Natural killer cell (primary cell): ENCODE measurements at regions not wholly inside any gene's neighbourhood (a gene's known extent, or its start where the extent isn't known, plus 50 kb on each side); places are given as distances from the start of the nearest gene placed in this dataset.

ENCODE experiments used
- ATAC-seq, 3 donors: fragments of 150-1000 bp in 2 of 3; fragments of 200-7000 bp in 1 of 3; cut with Tn5 transposase; 1 replicate in 1 of 3; 2 replicates in 2 of 3; pipeline ENCODE4 v1.10.0; 2021; ENCODE audit warnings: mild to moderate bottlenecking in 2 of 3, moderate library complexity in 2 of 3
- DNase-seq, 2 donors: peaks; one replicate each; pipeline versions ENCODE4 v3.0.0 to v3.0.0-alpha.2; 2013 to 2021; ENCODE audit warnings: mixed read lengths in 1 of 2
- H3K27ac ChIP-seq: one replicate; pipeline ENCODE4 v1.5.1; 2013; ENCODE audit warnings: mild to moderate bottlenecking, low read length
- H3K27me3 ChIP-seq: one replicate; pipeline ENCODE4 v1.6.1; 2013; ENCODE audit warnings: low read length; ENCODE audit not compliant: control insufficient read depth, insufficient read depth
- H3K36me3 ChIP-seq: one replicate; pipeline ENCODE4 v1.6.1; 2013; ENCODE audit warnings: low read length; ENCODE audit not compliant: control insufficient read depth, insufficient read depth
- H3K4me1 ChIP-seq: one replicate; pipeline ENCODE4 v1.6.1; 2013; ENCODE audit warnings: low read length; ENCODE audit not compliant: control insufficient read depth, insufficient read depth
- H3K4me3 ChIP-seq: one replicate; pipeline ENCODE4 v1.5.1; 2013; ENCODE audit warnings: low read length
- H3K9me3 ChIP-seq: one replicate; pipeline ENCODE4 v1.6.1; 2013; ENCODE audit warnings: low read length; ENCODE audit not compliant: control insufficient read depth, insufficient read depth
- H3K27ac Mint-ChIP-seq, 2 donors: one replicate each; pipeline ENCODE4 v1.8.0; 2022; ENCODE audit warnings: mild to moderate bottlenecking in 2 of 2, mixed read lengths in 2 of 2, moderate library complexity in 1 of 2
- H3K27me3 Mint-ChIP-seq, 2 donors: one replicate each; pipeline ENCODE4 v1.8.0; 2022; ENCODE audit warnings: low read depth in 2 of 2, mixed read lengths in 2 of 2
- H3K36me3 Mint-ChIP-seq: one replicate; pipeline ENCODE4 v1.8.0; 2022; ENCODE audit warnings: mixed read lengths
- H3K4me1 Mint-ChIP-seq, 2 donors: one replicate each; pipeline ENCODE4 v1.8.0; 2022; ENCODE audit warnings: mixed read lengths in 2 of 2
- H3K4me3 Mint-ChIP-seq: one replicate; pipeline ENCODE4 v1.8.0; 2022; ENCODE audit warnings: mild to moderate bottlenecking, moderate library complexity, mixed read lengths
- H3K9me3 Mint-ChIP-seq, 2 donors: one replicate each; pipeline ENCODE4 v1.8.0; 2022; ENCODE audit warnings: mixed read lengths in 2 of 2
- WGBS: methylation state at CpG from one replicate; pipeline ENCODE4 v1.1.7; 2013; ENCODE audit warnings: missing lambda C conversion rate; ENCODE audit not compliant: insufficient coverage; 5-methylcytosine and 5-hydroxymethylcytosine counted together
- intact Hi-C: fragments of 100-400 bp; cut with micrococcal nuclease; formaldehyde crosslinking; loops from one replicate; pipeline ENCODE4 v1.14.2; 2022
- TF ChIP-seq, protein P1 (sequence below): fragments of 200-600 bp; IDR thresholded peaks from one replicate; pipeline ENCODE4 v1.8.0; 2022; ENCODE audit warnings: antibody characterized with exemption

- H3K27ac Mint-ChIP-seq: no peak overlapping the region
- no peaks in the 10 kb centered on the region for H3K4me1 Mint-ChIP-seq
- H3K27ac ChIP-seq: no peak overlapping the region
- H3K4me3 Mint-ChIP-seq: no peak overlapping the region
- H3K4me3 ChIP-seq: no peak overlapping the region
- no peaks in the 10 kb centered on the region for H3K4me1 ChIP-seq
- no peaks in the 10 kb centered on the region for H3K27me3 ChIP-seq
- H3K36me3 Mint-ChIP-seq: no peaks in the 10 kb centered on the region
- H3K9me3 ChIP-seq: no peaks in the 10 kb centered on the region
- ATAC-seq (no peak), DNase-seq (no peak)
- no peaks in the 10 kb centered on the region for H3K36me3 ChIP-seq
- 92% methylated on average over 8 of the region's 8 CpGs for WGBS
- no peaks in the 10 kb centered on the region for H3K27me3 Mint-ChIP-seq
- TF ChIP-seq, protein P1, sequence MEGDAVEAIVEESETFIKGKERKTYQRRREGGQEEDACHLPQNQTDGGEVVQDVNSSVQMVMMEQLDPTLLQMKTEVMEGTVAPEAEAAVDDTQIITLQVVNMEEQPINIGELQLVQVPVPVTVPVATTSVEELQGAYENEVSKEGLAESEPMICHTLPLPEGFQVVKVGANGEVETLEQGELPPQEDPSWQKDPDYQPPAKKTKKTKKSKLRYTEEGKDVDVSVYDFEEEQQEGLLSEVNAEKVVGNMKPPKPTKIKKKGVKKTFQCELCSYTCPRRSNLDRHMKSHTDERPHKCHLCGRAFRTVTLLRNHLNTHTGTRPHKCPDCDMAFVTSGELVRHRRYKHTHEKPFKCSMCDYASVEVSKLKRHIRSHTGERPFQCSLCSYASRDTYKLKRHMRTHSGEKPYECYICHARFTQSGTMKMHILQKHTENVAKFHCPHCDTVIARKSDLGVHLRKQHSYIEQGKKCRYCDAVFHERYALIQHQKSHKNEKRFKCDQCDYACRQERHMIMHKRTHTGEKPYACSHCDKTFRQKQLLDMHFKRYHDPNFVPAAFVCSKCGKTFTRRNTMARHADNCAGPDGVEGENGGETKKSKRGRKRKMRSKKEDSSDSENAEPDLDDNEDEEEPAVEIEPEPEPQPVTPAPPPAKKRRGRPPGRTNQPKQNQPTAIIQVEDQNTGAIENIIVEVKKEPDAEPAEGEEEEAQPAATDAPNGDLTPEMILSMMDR: no peak
- intact Hi-C loops: no loop called here
- H3K9me3 Mint-ChIP-seq: peaks cover 1 to 4% of the 10 kb centered on the region in 2 donors
Measured at GRCh38 chr17:52827526-52827925, 669.0 kb upstream of the CA10 start.

- intact Hi-C loops: no loop called here
- TF ChIP-seq, protein P1: no peak
- Histone ChIP-seq H3K36me3 (no peaks in the 10 kb centered on the region), H3K9me3 (peaks cover 3% of the 10 kb centered on the region), H3K27ac (no peak overlapping the region), H3K4me1 (no peaks in the 10 kb centered on the region), H3K4me3 (no peak overlapping the region), H3K27me3 (no peaks in the 10 kb centered on the region)
- no peak overlapping the region for H3K4me3 Mint-ChIP-seq
- H3K4me1 Mint-ChIP-seq: no peaks in the 10 kb centered on the region
- 55% methylated on average over 3 of the region's 3 CpGs for WGBS
- H3K36me3 Mint-ChIP-seq: no peaks in the 10 kb centered on the region
- H3K27ac Mint-ChIP-seq: no peak overlapping the region
- no peak for DNase-seq
- H3K27me3 Mint-ChIP-seq: no peaks in the 10 kb centered on the region
- H3K9me3 Mint-ChIP-seq: peaks cover 4 to 5% of the 10 kb centered on the region in 2 donors
- ATAC-seq: no peak
Measured at GRCh38 chr17:52824542-52824941, 666.0 kb upstream of the CA10 start.

- Histone ChIP-seq H3K36me3 (no peaks in the 10 kb centered on the region), H3K4me1 (no peaks in the 10 kb centered on the region), H3K27me3 (no peaks in the 10 kb centered on the region), H3K27ac (no peak overlapping the region), H3K4me3 (no peak overlapping the region), H3K9me3 (peaks cover 3% of the 10 kb centered on the region)
- intact Hi-C loops: no loop called here
- Mint-ChIP-seq H3K27ac (no peak overlapping the region), H3K4me3 (no peak overlapping the region), H3K27me3 (no peaks in the 10 kb centered on the region), H3K9me3 (peaks cover 7 to 9% of the 10 kb centered on the region in 2 donors), H3K4me1 (no peaks in the 10 kb centered on the region), H3K36me3 (no peaks in the 10 kb centered on the region)
- TF ChIP-seq, protein P1: no peak
- ATAC-seq (no peak), DNase-seq (no peak)
Measured at GRCh38 chr17:52823155-52823554, 664.6 kb upstream of the CA10 start.

- Mint-ChIP-seq H3K4me1 (no peaks in the 10 kb centered on the region), H3K4me3 (no peak overlapping the region), H3K27ac (no peak overlapping the region), H3K9me3 (peaks cover 10 to 17% of the 10 kb centered on the region in 2 donors), H3K36me3 (no peaks in the 10 kb centered on the region), H3K27me3 (no peaks in the 10 kb centered on the region)
- Histone ChIP-seq H3K27me3 (no peaks in the 10 kb centered on the region), H3K4me3 (no peak overlapping the region), H3K4me1 (no peaks in the 10 kb centered on the region), H3K36me3 (no peaks in the 10 kb centered on the region), H3K9me3 (peaks cover 6% of the 10 kb centered on the region), H3K27ac (no peak overlapping the region)
- TF ChIP-seq, protein P1: no peak
- intact Hi-C loops: no loop called here
- ATAC-seq (no peak), DNase-seq (no peak)
- WGBS: 82% methylated on average over 4 of the region's 7 CpGs
Measured at GRCh38 chr17:52790359-52790955, 631.9 kb upstream of the CA10 start.
